A549 (cell line): ENCODE measurements at regions not wholly inside any gene's neighbourhood (a gene's known extent, or its start where the extent isn't known, plus 50 kb on each side); places are given as distances from the start of the nearest gene placed in this dataset.

Experiments
- ATAC-seq, 2 experiments: fragments of 200-7000 bp in 1 of 2; fragments of >200 bp in 1 of 2; cut with Nextera tagmentation in 1 of 2; cut with Tn5 transposase in 1 of 2; 3 replicates each; pipeline versions ENCODE4 v1.8.0 to v1.9.1; 2018 to 2020; ENCODE audit warnings: mild to moderate bottlenecking in 1 of 2, moderate library complexity in 1 of 2
- CTCF ChIA-PET: fragments of 300-600 bp; sonication (Branson Sonifier 250); formaldehyde crosslinking; extraction: SDS; loops from one replicate; lab custom pipeline; 2021; ENCODE audit warnings: antibody characterized with exemption, inconsistent platforms; lab: Yijun Ruan, JAX
- POLR2A ChIA-PET: fragments of 350-600 bp; formaldehyde crosslinking; extraction: SDS; loops from one replicate; lab custom pipeline; 2021; ENCODE audit warnings: antibody characterized with exemption, inconsistent platforms; lab: Yijun Ruan, JAX
- DNase-seq, 2 experiments: peaks; one replicate each; pipeline versions ENCODE4 v3.0.0 to v3.0.0-alpha.2; 2011 to 2016; ENCODE audit warnings: low read depth in 1 of 2, low spot score in 1 of 2
- FAIRE-seq: peaks from 2 replicates; lab custom pipeline; 2011; peaks lifted over from hg19 to GRCh38; lab: Jason Lieb, UNC
- H3K27ac ChIP-seq, 2 experiments: fragments of >200 bp; sonication (Bioruptor Twin); formaldehyde crosslinking; 3 replicates each; pipeline ENCODE4 v1.5.1; 2016 to 2017
- H3K4me1 ChIP-seq: fragments of >200 bp; sonication (Bioruptor Twin); formaldehyde crosslinking; 3 replicates; pipeline ENCODE4 v1.6.1; 2016
- H3K4me2 ChIP-seq: fragments of >200 bp; sonication (Bioruptor Twin); formaldehyde crosslinking; 3 replicates; pipeline ENCODE4 v1.6.1; 2016
- H3K4me3 ChIP-seq: fragments of >200 bp; sonication (Bioruptor Twin); formaldehyde crosslinking; 3 replicates; pipeline ENCODE4 v1.5.1; 2016
- H3K9me3 ChIP-seq: fragments of >200 bp; sonication (Bioruptor Twin); formaldehyde crosslinking; 3 replicates; pipeline ENCODE4 v1.6.1; 2016
- CBX8 ChIP-seq: fragments of 200-600 bp; sonication (generic); IDR thresholded peaks from 2 replicates; pipeline ENCODE4 v1.6.1; 2016
- CEBPB ChIP-seq, 2 experiments: fragments of >200 bp in 1 of 2; sonication (Bioruptor Twin) in 1 of 2; formaldehyde crosslinking in 1 of 2; IDR thresholded peaks; 2 replicates each; pipeline ENCODE4 v1.6.1; 2012 to 2016
- CHD2 ChIP-seq: fragments of 150-350 bp; IDR thresholded peaks from 2 replicates; pipeline ENCODE4 v1.6.1; 2014; ENCODE audit warnings: low read length; ENCODE audit not compliant: partially characterized antibody
- EHF ChIP-seq: fragments of 250-450 bp; sonication (Bioruptor Pico); IDR thresholded peaks from 2 replicates; pipeline ENCODE4 v1.5.0; 2020; ENCODE audit warnings: mild to moderate bottlenecking
- EP300 ChIP-seq, 2 experiments: fragments of >200 bp; sonication (Bioruptor Twin); formaldehyde crosslinking; IDR thresholded peaks; 2 replicates in 1 of 2; 3 replicates in 1 of 2; pipeline ENCODE4 v1.6.1; 2016 to 2017
- ESRRA ChIP-seq: fragments of 150-350 bp; IDR thresholded peaks from 2 replicates; pipeline ENCODE4 v1.6.1; 2014; ENCODE audit warnings: mild to moderate bottlenecking, low read length, borderline replicate concordance
- FOXS1 ChIP-seq: fragments of 250-450 bp; sonication (Bioruptor Pico); IDR thresholded peaks from 2 replicates; pipeline ENCODE4 v1.5.0; 2020; ENCODE audit warnings: mild to moderate bottlenecking, moderate library complexity
- HOXA7 ChIP-seq: fragments of 250-450 bp; sonication (Bioruptor Pico); IDR thresholded peaks from 2 replicates; pipeline ENCODE4 v1.5.0; 2020; ENCODE audit warnings: mild to moderate bottlenecking, moderate library complexity
- HOXB13 ChIP-seq: fragments of 250-450 bp; sonication (Bioruptor Pico); IDR thresholded peaks from 2 replicates; pipeline ENCODE4 v1.5.0; 2020; ENCODE audit warnings: low read depth, mild to moderate bottlenecking, moderate library complexity
- HOXB5 ChIP-seq: fragments of 250-450 bp; sonication (Bioruptor Pico); IDR thresholded peaks from 2 replicates; pipeline ENCODE4 v1.5.0; 2020; ENCODE audit warnings: mild to moderate bottlenecking, moderate library complexity
- JUN ChIP-seq, 2 experiments: fragments of >200 bp; sonication (Bioruptor Twin); formaldehyde crosslinking; IDR thresholded peaks; 2 replicates in 1 of 2; 3 replicates in 1 of 2; pipeline ENCODE4 v1.6.1; 2016 to 2017
- KDM1A ChIP-seq: fragments of 200-600 bp; sonication (generic); IDR thresholded peaks from 2 replicates; pipeline ENCODE4 v1.6.1; 2016; ENCODE audit warnings: low read depth, mild to moderate bottlenecking
- KDM5A ChIP-seq: fragments of 200-600 bp; sonication (generic); IDR thresholded peaks from 2 replicates; pipeline ENCODE4 v1.6.1; 2016; ENCODE audit warnings: antibody characterized with exemption, mild to moderate bottlenecking
- MAFK ChIP-seq: fragments of 450-650 bp; IDR thresholded peaks from 2 replicates; pipeline ENCODE4 v1.6.1; 2014; ENCODE audit not compliant: partially characterized antibody
- MAZ ChIP-seq: fragments of 150-350 bp; IDR thresholded peaks from 2 replicates; pipeline ENCODE4 v1.6.1; 2014; ENCODE audit warnings: antibody characterized with exemption, low read depth, low read length, borderline replicate concordance
- MYC ChIP-seq: IDR thresholded peaks from 2 replicates; pipeline ENCODE4 v1.6.1; 2012; ENCODE audit warnings: mild to moderate bottlenecking, inconsistent platforms, low read length, improper control_type of control experiment, borderline replicate concordance
- NPAS2 ChIP-seq: fragments of 250-450 bp; sonication (Bioruptor Pico); IDR thresholded peaks from 2 replicates; pipeline ENCODE4 v1.8.0; 2022; ENCODE audit warnings: mild to moderate bottlenecking, moderate library complexity, borderline replicate concordance
- NR3C1 ChIP-seq: fragments of >200 bp; sonication (Bioruptor Twin); formaldehyde crosslinking; IDR thresholded peaks from 3 replicates; pipeline ENCODE4 v1.6.1; 2017
- POLR2AphosphoS2 ChIP-seq: conservative IDR thresholded peaks from 2 replicates; pipeline ENCODE4 v1.6.1; 2012; ENCODE audit warnings: low read length, improper control_type of control experiment, inconsistent platforms
- RARB ChIP-seq: fragments of 250-450 bp; sonication (Bioruptor Pico); IDR thresholded peaks from 2 replicates; pipeline ENCODE4 v1.8.0; 2021; ENCODE audit warnings: mild to moderate bottlenecking, moderate library complexity
- SMC3 ChIP-seq: fragments of >200 bp; sonication (Bioruptor Twin); formaldehyde crosslinking; IDR thresholded peaks from 3 replicates; pipeline ENCODE4 v1.6.1; 2018; ENCODE audit warnings: inconsistent platforms
- TP53 ChIP-seq: fragments of 250-450 bp; sonication (Bioruptor Pico); IDR thresholded peaks from 2 replicates; pipeline ENCODE4 v1.5.0; 2021; ENCODE audit warnings: mild to moderate bottlenecking, moderate library complexity
- WGBS: methylation state at CpG from one replicate; pipeline ENCODE4 v1.1.6; 2017; ENCODE audit errors: missing lambda C conversion rate; 5-methylcytosine and 5-hydroxymethylcytosine counted together
- TF ChIP-seq, protein P1 (sequence below): IDR thresholded peaks from 2 replicates; pipeline ENCODE4 v1.6.1; 2012
- TF ChIP-seq, protein P2 (sequence below): fragments of >200 bp; sonication (Bioruptor Twin); formaldehyde crosslinking; IDR thresholded peaks from 3 replicates; pipeline ENCODE4 v1.5.1; 2016
- TF ChIP-seq, protein P3 (sequence below): fragments of 250-450 bp; sonication (Bioruptor Pico); IDR thresholded peaks from 2 replicates; pipeline ENCODE4 v1.5.0; 2021; ENCODE audit warnings: mild to moderate bottlenecking, moderate library complexity, borderline replicate concordance
- TF ChIP-seq, protein P4 (sequence below): fragments of 450-650 bp; IDR thresholded peaks from 2 replicates; pipeline ENCODE4 v1.6.1; 2014; ENCODE audit warnings: antibody characterized with exemption
- TF ChIP-seq, protein P5 (sequence below): fragments of >200 bp; sonication (Bioruptor Twin); formaldehyde crosslinking; IDR thresholded peaks from 2 replicates; pipeline ENCODE4 v1.6.1; 2016
- TF ChIP-seq, protein P6 (sequence below): fragments of 200-600 bp; sonication (generic); IDR thresholded peaks from 2 replicates; pipeline ENCODE4 v1.6.1; 2016; ENCODE audit warnings: antibody characterized with exemption, mild to moderate bottlenecking, moderate library complexity

DNA sequence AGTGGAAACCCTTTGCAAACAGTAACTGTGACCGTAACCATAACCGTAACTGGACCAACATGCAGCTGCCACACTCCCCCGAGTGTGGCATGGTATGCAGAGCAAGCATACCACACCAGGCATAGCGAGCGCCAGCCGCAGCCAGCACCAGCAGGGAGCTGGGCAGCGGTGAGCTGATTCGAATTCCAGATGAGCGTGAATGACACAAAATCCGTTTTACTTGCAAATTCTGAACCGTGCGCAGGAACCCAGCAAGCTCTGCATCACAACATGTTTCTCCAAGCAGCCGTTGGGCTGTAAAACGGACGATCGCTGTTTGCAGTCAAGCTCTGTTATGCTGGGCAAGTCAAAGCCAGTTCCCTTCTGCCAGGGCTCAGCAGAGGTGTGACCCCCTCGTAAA, 111.1 kb downstream of the OAT start:
- FAIRE-seq: no peak

DNA sequence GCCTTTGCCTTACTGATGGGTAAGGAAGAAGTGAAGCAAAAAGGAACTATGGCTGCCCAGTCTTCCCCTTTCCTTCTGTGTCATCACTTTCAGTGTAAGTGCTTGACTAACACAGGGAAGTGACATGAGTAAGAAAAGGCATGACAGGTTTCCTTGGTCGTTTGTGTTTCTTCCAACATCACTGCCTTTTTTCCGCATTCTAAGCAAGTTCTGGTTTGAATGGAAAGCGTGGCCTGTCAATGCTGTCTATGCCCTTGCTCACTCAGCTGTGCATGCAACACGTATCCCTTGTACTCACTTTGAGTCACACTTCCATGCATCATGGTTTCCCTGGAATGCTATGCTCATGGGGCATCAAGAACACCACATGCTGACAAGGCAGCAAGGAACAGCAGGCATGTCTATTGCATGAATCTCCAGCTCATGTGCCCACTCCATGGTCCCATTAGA, 111.8 kb downstream of the OAT start:
- ChIA-PET POLR2A (no interaction called here), CTCF (no interaction called here)
- Histone ChIP-seq H3K4me3 (no peak overlapping the region), H3K27ac (no peak overlapping the region), H3K9me3 (no peaks in the 10 kb centered on the region), H3K4me2 (no peak overlapping the region), H3K4me1 (no peaks in the 10 kb centered on the region)
- TF ChIP-seq HOXA7 (CRISPR knock-in tag): no peak
- TF ChIP-seq KDM5A: no peak
- no peak for TF ChIP-seq MAZ
- no peak for TF ChIP-seq HOXB5 (CRISPR knock-in tag)
- TF ChIP-seq, protein P1, sequence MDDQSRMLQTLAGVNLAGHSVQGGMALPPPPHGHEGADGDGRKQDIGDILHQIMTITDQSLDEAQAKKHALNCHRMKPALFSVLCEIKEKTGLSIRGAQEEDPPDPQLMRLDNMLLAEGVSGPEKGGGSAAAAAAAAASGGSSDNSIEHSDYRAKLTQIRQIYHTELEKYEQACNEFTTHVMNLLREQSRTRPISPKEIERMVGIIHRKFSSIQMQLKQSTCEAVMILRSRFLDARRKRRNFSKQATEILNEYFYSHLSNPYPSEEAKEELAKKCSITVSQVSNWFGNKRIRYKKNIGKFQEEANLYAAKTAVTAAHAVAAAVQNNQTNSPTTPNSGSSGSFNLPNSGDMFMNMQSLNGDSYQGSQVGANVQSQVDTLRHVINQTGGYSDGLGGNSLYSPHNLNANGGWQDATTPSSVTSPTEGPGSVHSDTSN: no peak
- TF ChIP-seq CHD2: no peak
- TF ChIP-seq ESRRA: no peak
- TF ChIP-seq KDM1A: no peak
- TF ChIP-seq, protein P2, sequence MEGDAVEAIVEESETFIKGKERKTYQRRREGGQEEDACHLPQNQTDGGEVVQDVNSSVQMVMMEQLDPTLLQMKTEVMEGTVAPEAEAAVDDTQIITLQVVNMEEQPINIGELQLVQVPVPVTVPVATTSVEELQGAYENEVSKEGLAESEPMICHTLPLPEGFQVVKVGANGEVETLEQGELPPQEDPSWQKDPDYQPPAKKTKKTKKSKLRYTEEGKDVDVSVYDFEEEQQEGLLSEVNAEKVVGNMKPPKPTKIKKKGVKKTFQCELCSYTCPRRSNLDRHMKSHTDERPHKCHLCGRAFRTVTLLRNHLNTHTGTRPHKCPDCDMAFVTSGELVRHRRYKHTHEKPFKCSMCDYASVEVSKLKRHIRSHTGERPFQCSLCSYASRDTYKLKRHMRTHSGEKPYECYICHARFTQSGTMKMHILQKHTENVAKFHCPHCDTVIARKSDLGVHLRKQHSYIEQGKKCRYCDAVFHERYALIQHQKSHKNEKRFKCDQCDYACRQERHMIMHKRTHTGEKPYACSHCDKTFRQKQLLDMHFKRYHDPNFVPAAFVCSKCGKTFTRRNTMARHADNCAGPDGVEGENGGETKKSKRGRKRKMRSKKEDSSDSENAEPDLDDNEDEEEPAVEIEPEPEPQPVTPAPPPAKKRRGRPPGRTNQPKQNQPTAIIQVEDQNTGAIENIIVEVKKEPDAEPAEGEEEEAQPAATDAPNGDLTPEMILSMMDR: no peak
- no peak for TF ChIP-seq RARB (CRISPR knock-in tag)
- no peak for TF ChIP-seq NPAS2 (CRISPR knock-in tag)
- TF ChIP-seq MYC: no peak
- TF ChIP-seq HOXB13: no peak
- TF ChIP-seq FOXS1: no peak
- TF ChIP-seq NR3C1: no peak
- TF ChIP-seq CBX8: no peak
- TF ChIP-seq, protein P3, sequence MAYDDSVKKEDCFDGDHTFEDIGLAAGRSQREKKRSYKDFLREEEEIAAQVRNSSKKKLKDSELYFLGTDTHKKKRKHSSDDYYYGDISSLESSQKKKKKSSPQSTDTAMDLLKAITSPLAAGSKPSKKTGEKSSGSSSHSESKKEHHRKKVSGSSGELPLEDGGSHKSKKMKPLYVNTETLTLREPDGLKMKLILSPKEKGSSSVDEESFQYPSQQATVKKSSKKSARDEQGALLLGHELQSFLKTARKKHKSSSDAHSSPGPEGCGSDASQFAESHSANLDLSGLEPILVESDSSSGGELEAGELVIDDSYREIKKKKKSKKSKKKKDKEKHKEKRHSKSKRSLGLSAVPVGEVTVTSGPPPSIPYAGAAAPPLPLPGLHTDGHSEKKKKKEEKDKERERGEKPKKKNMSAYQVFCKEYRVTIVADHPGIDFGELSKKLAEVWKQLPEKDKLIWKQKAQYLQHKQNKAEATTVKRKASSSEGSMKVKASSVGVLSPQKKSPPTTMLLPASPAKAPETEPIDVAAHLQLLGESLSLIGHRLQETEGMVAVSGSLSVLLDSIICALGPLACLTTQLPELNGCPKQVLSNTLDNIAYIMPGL (CRISPR knock-in tag): no peak
- no peak for TF ChIP-seq SMC3
- TF ChIP-seq, protein P4, sequence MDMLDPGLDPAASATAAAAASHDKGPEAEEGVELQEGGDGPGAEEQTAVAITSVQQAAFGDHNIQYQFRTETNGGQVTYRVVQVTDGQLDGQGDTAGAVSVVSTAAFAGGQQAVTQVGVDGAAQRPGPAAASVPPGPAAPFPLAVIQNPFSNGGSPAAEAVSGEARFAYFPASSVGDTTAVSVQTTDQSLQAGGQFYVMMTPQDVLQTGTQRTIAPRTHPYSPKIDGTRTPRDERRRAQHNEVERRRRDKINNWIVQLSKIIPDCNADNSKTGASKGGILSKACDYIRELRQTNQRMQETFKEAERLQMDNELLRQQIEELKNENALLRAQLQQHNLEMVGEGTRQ: no peak
- FAIRE-seq: no peak
- no peak for ATAC-seq
- no peak for DNase-seq
- 34% methylated on average over 4 of the region's 4 CpGs for WGBS

More for the DNA sequence above, 111.1 kb downstream of the OAT start:
- ChIA-PET POLR2A (no interaction called here), CTCF (interaction anchor here (2.3 kb wide), 1 partner anchor 82 kb away, joined by 5 read pairs; no protein-coding TSS in a partner anchor)
- no peaks in the 10 kb centered on the region for H3K4me1 ChIP-seq
- H3K27ac ChIP-seq: no peak overlapping the region
- DNase-seq (no peak), ATAC-seq (no peak)
- H3K4me3 ChIP-seq: no peak overlapping the region
- TF ChIP-seq EP300 (IDR thresholded peaks at IDR 0.05) (no peak), HOXB13 (no peak), TP53 (CRISPR knock-in tag) (no peak), JUN (IDR thresholded peaks at IDR 0.05) (no peak), EHF (CRISPR knock-in tag) (no peak), POLR2AphosphoS2 (no peak), NR3C1 (no peak), CEBPB (IDR thresholded peaks at IDR 0.05) (no peak), MAFK (no peak)
- TF ChIP-seq, protein P4: no peak
- TF ChIP-seq, protein P5, sequence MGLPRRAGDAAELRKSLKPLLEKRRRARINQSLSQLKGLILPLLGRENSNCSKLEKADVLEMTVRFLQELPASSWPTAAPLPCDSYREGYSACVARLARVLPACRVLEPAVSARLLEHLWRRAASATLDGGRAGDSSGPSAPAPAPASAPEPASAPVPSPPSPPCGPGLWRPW: no peak
- TF ChIP-seq, protein P6, sequence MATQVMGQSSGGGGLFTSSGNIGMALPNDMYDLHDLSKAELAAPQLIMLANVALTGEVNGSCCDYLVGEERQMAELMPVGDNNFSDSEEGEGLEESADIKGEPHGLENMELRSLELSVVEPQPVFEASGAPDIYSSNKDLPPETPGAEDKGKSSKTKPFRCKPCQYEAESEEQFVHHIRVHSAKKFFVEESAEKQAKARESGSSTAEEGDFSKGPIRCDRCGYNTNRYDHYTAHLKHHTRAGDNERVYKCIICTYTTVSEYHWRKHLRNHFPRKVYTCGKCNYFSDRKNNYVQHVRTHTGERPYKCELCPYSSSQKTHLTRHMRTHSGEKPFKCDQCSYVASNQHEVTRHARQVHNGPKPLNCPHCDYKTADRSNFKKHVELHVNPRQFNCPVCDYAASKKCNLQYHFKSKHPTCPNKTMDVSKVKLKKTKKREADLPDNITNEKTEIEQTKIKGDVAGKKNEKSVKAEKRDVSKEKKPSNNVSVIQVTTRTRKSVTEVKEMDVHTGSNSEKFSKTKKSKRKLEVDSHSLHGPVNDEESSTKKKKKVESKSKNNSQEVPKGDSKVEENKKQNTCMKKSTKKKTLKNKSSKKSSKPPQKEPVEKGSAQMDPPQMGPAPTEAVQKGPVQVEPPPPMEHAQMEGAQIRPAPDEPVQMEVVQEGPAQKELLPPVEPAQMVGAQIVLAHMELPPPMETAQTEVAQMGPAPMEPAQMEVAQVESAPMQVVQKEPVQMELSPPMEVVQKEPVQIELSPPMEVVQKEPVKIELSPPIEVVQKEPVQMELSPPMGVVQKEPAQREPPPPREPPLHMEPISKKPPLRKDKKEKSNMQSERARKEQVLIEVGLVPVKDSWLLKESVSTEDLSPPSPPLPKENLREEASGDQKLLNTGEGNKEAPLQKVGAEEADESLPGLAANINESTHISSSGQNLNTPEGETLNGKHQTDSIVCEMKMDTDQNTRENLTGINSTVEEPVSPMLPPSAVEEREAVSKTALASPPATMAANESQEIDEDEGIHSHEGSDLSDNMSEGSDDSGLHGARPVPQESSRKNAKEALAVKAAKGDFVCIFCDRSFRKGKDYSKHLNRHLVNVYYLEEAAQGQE: no peak
- WGBS: 69% methylated on average over 11 of the region's 17 CpGs
- H3K9me3 ChIP-seq: no peaks in the 10 kb centered on the region
- H3K4me2 ChIP-seq: no peak overlapping the region
